ENCODE measurements at regions not wholly inside any gene's neighbourhood (a gene's known extent, or its start where the extent isn't known, plus 50 kb on each side); places are given as distances from the start of the nearest gene placed in this dataset.

GRCh38 chr5:24862117-24862516 lies 217.3 kb upstream of the CDH10 start:
- H3K4me3 ChIP-seq (ENCODE audit: insufficient read depth, low read length, poor library complexity, severe bottlenecking): no peak overlapping the region
- H3K9me3 ChIP-seq (ENCODE audit: insufficient read depth, low read length): no peaks in the 10 kb centered on the region
- no peak overlapping the region for H3K9ac ChIP-seq (ENCODE audit: low read length)
- H3K27me3 ChIP-seq (ENCODE audit: low read length): no peaks in the 10 kb centered on the region
- H4K20me1 ChIP-seq (ENCODE audit: low read depth, low read length): no peaks in the 10 kb centered on the region
- no peaks in the 10 kb centered on the region for H3F3A ChIP-seq (ENCODE audit: insufficient read depth)
- H3K4me2 ChIP-seq (ENCODE audit: low read depth, low read length, poor library complexity, severe bottlenecking): no peak overlapping the region
- H3K9me2 ChIP-seq (replicated peaks; ENCODE audit: insufficient read depth, low read length): no peaks in the 10 kb centered on the region
- no peak overlapping the region for H3K27ac ChIP-seq (ENCODE audit: low read depth, low read length)
- no peak for TF ChIP-seq CTCF (IDR thresholded peaks at IDR 0.05; ENCODE audit: insufficient read depth, low read length, poor library complexity, severe bottlenecking)
- no peak for TF ChIP-seq EZH2phosphoT487 (conservative IDR thresholded peaks at IDR 0.05; ENCODE audit: low read length)
- H2AFZ ChIP-seq (ENCODE audit: low read depth, low read length, severe bottlenecking): no peak overlapping the region
- H3K36me3 ChIP-seq (ENCODE audit: low read length): no peaks in the 10 kb centered on the region
- H3K79me2 ChIP-seq (ENCODE audit: insufficient read depth, low read length): no peaks in the 10 kb centered on the region

- Histone ChIP-seq H3K27ac (ENCODE audit: low read depth, low read length) (no peak overlapping the region), H3F3A (ENCODE audit: insufficient read depth) (no peaks in the 10 kb centered on the region), H3K4me3 (ENCODE audit: insufficient read depth, low read length, poor library complexity, severe bottlenecking) (no peak overlapping the region), H3K9ac (ENCODE audit: low read length) (no peak overlapping the region), H2AFZ (ENCODE audit: low read depth, low read length, severe bottlenecking) (no peak overlapping the region), H3K9me2 (replicated peaks; ENCODE audit: insufficient read depth, low read length) (no peaks in the 10 kb centered on the region), H3K27me3 (ENCODE audit: low read length) (no peaks in the 10 kb centered on the region), H3K36me3 (ENCODE audit: low read length) (no peaks in the 10 kb centered on the region), H3K79me2 (ENCODE audit: insufficient read depth, low read length) (no peaks in the 10 kb centered on the region), H3K4me2 (ENCODE audit: low read depth, low read length, poor library complexity, severe bottlenecking) (no peak overlapping the region), H3K9me3 (ENCODE audit: insufficient read depth, low read length) (no peaks in the 10 kb centered on the region), H4K20me1 (ENCODE audit: low read depth, low read length) (no peaks in the 10 kb centered on the region)
- no peak for TF ChIP-seq CTCF (IDR thresholded peaks at IDR 0.05; ENCODE audit: insufficient read depth, low read length, poor library complexity, severe bottlenecking)
- TF ChIP-seq EZH2phosphoT487 (conservative IDR thresholded peaks at IDR 0.05; ENCODE audit: low read length): no peak
Observed at GRCh38 chr5:24855485-24855884, 210.7 kb upstream of the CDH10 start.

GRCh38 chr5:24854850-24855249 lies 210.1 kb upstream of the CDH10 start:
- H3K4me3 ChIP-seq (ENCODE audit: insufficient read depth, low read length, poor library complexity, severe bottlenecking): no peak overlapping the region
- no peaks in the 10 kb centered on the region for H3K9me3 ChIP-seq (ENCODE audit: insufficient read depth, low read length)
- no peak overlapping the region for H3K9ac ChIP-seq (ENCODE audit: low read length)
- no peaks in the 10 kb centered on the region for H3K9me2 ChIP-seq (replicated peaks; ENCODE audit: insufficient read depth, low read length)
- no peaks in the 10 kb centered on the region for H3K27me3 ChIP-seq (ENCODE audit: low read length)
- no peak for TF ChIP-seq EZH2phosphoT487 (conservative IDR thresholded peaks at IDR 0.05; ENCODE audit: low read length)
- TF ChIP-seq CTCF (IDR thresholded peaks at IDR 0.05; ENCODE audit: insufficient read depth, low read length, poor library complexity, severe bottlenecking): no peak
- no peak overlapping the region for H3K4me2 ChIP-seq (ENCODE audit: low read depth, low read length, poor library complexity, severe bottlenecking)
- no peaks in the 10 kb centered on the region for H3K36me3 ChIP-seq (ENCODE audit: low read length)
- H2AFZ ChIP-seq (ENCODE audit: low read depth, low read length, severe bottlenecking): no peak overlapping the region
- H3F3A ChIP-seq (ENCODE audit: insufficient read depth): no peaks in the 10 kb centered on the region
- H3K27ac ChIP-seq (ENCODE audit: low read depth, low read length): no peak overlapping the region
- no peaks in the 10 kb centered on the region for H4K20me1 ChIP-seq (ENCODE audit: low read depth, low read length)
- H3K79me2 ChIP-seq (ENCODE audit: insufficient read depth, low read length): no peaks in the 10 kb centered on the region

- H3K9ac ChIP-seq (ENCODE audit: low read length): no peak overlapping the region
- H3K79me2 ChIP-seq (ENCODE audit: insufficient read depth, low read length): no peaks in the 10 kb centered on the region
- no peaks in the 10 kb centered on the region for H3K27me3 ChIP-seq (ENCODE audit: low read length)
- no peak overlapping the region for H2AFZ ChIP-seq (ENCODE audit: low read depth, low read length, severe bottlenecking)
- H3K4me2 ChIP-seq (ENCODE audit: low read depth, low read length, poor library complexity, severe bottlenecking): no peak overlapping the region
- H4K20me1 ChIP-seq (ENCODE audit: low read depth, low read length): no peaks in the 10 kb centered on the region
- no peaks in the 10 kb centered on the region for H3F3A ChIP-seq (ENCODE audit: insufficient read depth)
- H3K9me3 ChIP-seq (ENCODE audit: insufficient read depth, low read length): no peaks in the 10 kb centered on the region
- H3K9me2 ChIP-seq (replicated peaks; ENCODE audit: insufficient read depth, low read length): no peaks in the 10 kb centered on the region
- H3K4me3 ChIP-seq (ENCODE audit: insufficient read depth, low read length, poor library complexity, severe bottlenecking): no peak overlapping the region
- TF ChIP-seq EZH2phosphoT487 (conservative IDR thresholded peaks at IDR 0.05; ENCODE audit: low read length): no peak
- TF ChIP-seq CTCF (IDR thresholded peaks at IDR 0.05; ENCODE audit: insufficient read depth, low read length, poor library complexity, severe bottlenecking): no peak
- H3K27ac ChIP-seq (ENCODE audit: low read depth, low read length): no peak overlapping the region
- H3K36me3 ChIP-seq (ENCODE audit: low read length): no peaks in the 10 kb centered on the region
Observed at GRCh38 chr5:24854350-24854749, 209.6 kb upstream of the CDH10 start.

All from SU-DHL-6 (cell line).